ENCODE measurements at regions not wholly inside any gene's neighbourhood (a gene's known extent, or its start where the extent isn't known, plus 50 kb on each side); places are given as distances from the start of the nearest gene placed in this dataset.

GRCh38 chr4:10336471-10336870 is 120.8 kb downstream of the ZNF518B start:
- FAIRE-seq (no peak), DNase-seq (ENCODE audit: low spot score) (no peak)

- no peak for FAIRE-seq
- no peak for DNase-seq (ENCODE audit: low spot score)
Observed at GRCh38 chr4:10335050-10335449, 122.2 kb downstream of the ZNF518B start.

- no peak for FAIRE-seq
- no peak for DNase-seq (ENCODE audit: low spot score)
Observed at GRCh38 chr4:10334506-10335028, 122.7 kb downstream of the ZNF518B start.

- no peak for FAIRE-seq
Observed at GRCh38 chr4:10333942-10334341, 123.3 kb downstream of the ZNF518B start.

GRCh38 chr4:10326075-10326474 is 131.2 kb downstream of the ZNF518B start:
- FAIRE-seq (no peak), DNase-seq (ENCODE audit: low spot score) (no peak)

More at GRCh38 chr4:10333942-10334341, 123.3 kb downstream of the ZNF518B start:
- no peak for DNase-seq (ENCODE audit: low spot score)

- DNase-seq (ENCODE audit: low spot score) (no peak), FAIRE-seq (no peak)
Observed at GRCh38 chr4:10321931-10322330, 135.3 kb downstream of the ZNF518B start.

- no peak for FAIRE-seq
- no peak for DNase-seq (ENCODE audit: low spot score)
Observed at GRCh38 chr4:10320130-10320529, 137.1 kb downstream of the ZNF518B start.

- FAIRE-seq (no peak), DNase-seq (ENCODE audit: low spot score) (no peak)
Observed at GRCh38 chr4:10317345-10317744, 139.9 kb downstream of the ZNF518B start.

- DNase-seq (ENCODE audit: low spot score) (no peak), FAIRE-seq (no peak)
Observed at GRCh38 chr4:10316851-10317250, 140.4 kb downstream of the ZNF518B start.

GRCh38 chr4:10315638-10316037 is 141.6 kb downstream of the ZNF518B start:
- DNase-seq (ENCODE audit: low spot score) (no peak), FAIRE-seq (no peak)

- FAIRE-seq (no peak), DNase-seq (ENCODE audit: low spot score) (no peak)
Observed at GRCh38 chr4:10312568-10312967, 144.7 kb downstream of the ZNF518B start.

- FAIRE-seq (no peak), DNase-seq (ENCODE audit: low spot score) (no peak)
Observed at GRCh38 chr4:10311939-10312338, 145.3 kb downstream of the ZNF518B start.

GRCh38 chr4:10305816-10306215 is 151.4 kb downstream of the ZNF518B start:
- FAIRE-seq, result no peak
- DNase-seq (ENCODE audit: low spot score), result no peak

- DNase-seq (ENCODE audit: low spot score) (no peak), FAIRE-seq (no peak)
Observed at GRCh38 chr4:10303291-10303690, 153.9 kb downstream of the ZNF518B start.

GRCh38 chr4:10302096-10302495 is 155.1 kb downstream of the ZNF518B start:
- no peak for FAIRE-seq
- DNase-seq (ENCODE audit: low spot score), result no peak

GRCh38 chr4:10299601-10300000 is 157.6 kb downstream of the ZNF518B start:
- FAIRE-seq (no peak), DNase-seq (ENCODE audit: low spot score) (peak; percentile 17)

GRCh38 chr4:10298681-10299080 is 158.5 kb downstream of the ZNF518B start:
- DNase-seq (ENCODE audit: low spot score) (no peak), FAIRE-seq (no peak)

GRCh38 chr4:10296730-10297129 is 160.5 kb downstream of the ZNF518B start:
- DNase-seq (ENCODE audit: low spot score) (no peak), FAIRE-seq (no peak)

GRCh38 chr4:10295301-10295700 is 161.9 kb downstream of the ZNF518B start:
- DNase-seq (ENCODE audit: low spot score) (no peak), FAIRE-seq (no peak)

GRCh38 chr4:10289538-10289906 is 167.7 kb downstream of the ZNF518B start:
- DNase-seq (ENCODE audit: low spot score) (no peak), FAIRE-seq (no peak)

GRCh38 chr4:10288830-10289537 is 168.2 kb downstream of the ZNF518B start:
- FAIRE-seq, result no peak
- DNase-seq (ENCODE audit: low spot score), result no peak

GRCh38 chr4:10285028-10285427 is 168.4 kb upstream of the WDR1 start:
- FAIRE-seq (no peak), DNase-seq (ENCODE audit: low spot score) (no peak)

GRCh38 chr4:10283761-10284160 is 167.2 kb upstream of the WDR1 start:
- DNase-seq (ENCODE audit: low spot score) (no peak), FAIRE-seq (no peak)
